ENCODE measurements at regions not wholly inside any gene's neighbourhood (a gene's known extent, or its start where the extent isn't known, plus 50 kb on each side); places are given as distances from the start of the nearest gene placed in this dataset.

GRCh38 chr14:53331247-53331646, 178.1 kb upstream of the DDHD1 start:
- no peak for DNase-seq

GRCh38 chr14:53330441-53330840, 177.3 kb upstream of the DDHD1 start:
- no peak for DNase-seq

- DNase-seq: no peak
Measured at GRCh38 chr14:53328841-53329240, 175.7 kb upstream of the DDHD1 start.

DNA sequence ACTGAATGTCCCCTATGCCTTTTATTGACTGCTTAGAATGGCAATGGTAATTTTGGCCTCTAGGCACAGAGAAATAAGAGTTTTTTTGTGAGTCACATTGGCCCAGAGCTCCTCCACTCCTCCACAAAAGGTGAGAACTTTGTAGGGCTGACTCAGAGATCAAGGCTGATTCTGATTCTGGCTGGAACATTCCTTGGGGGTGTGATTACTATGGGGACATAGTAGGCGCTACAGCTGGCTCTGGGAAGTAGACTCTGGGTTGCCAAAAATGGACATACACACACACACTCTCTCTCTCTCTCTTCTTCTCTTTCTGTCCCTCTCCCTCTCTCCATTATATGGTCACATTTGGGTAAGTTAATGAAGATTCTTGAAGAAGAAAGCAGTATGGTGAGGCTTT, 174.6 kb upstream of the DDHD1 start:
- no peak for DNase-seq

- no peak for DNase-seq
Measured at GRCh38 chr14:53325176-53325806, 172.2 kb upstream of the DDHD1 start.

DNA sequence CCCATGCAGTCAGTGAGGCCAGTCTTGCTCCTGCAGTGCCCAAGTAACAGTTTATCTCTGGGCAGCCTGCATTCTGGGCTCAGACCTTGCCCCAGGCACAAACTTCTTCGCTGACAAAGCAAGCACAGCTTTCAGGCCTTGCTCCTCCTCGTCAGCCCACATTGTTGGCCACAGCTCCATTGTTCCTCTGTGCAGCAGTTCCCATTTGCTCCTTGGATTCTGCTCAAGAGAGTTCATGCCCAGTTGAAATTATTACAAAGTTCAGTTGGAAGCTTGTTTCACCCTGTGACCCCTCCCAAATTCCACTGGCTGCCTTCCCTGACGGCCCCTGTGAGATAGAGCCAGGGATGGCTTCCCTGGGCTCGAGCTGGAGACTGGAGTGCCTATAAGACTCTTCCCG, 163.4 kb upstream of the DDHD1 start:
- no peak for DNase-seq

DNA sequence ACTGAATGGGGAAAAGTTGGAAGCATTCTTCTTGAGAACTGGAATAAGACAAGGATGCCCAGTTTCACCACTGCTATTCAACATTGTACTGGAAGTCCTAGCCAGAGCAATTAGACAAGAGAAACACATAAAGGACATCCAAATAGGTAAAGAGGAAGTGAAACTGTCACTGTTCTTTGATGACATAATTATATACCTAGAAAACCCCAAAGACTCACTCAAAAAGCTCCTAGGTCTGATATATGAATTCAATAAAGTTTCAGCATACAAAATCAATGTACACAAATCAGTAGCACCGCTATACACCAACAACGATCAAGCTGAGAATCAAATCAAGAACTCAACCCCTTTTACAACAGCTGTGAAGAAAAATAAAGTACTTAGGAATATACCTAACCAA, 157.3 kb upstream of the DDHD1 start:
- DNase-seq: no peak

- no peak for DNase-seq
Measured at GRCh38 chr14:53306911-53307310, 153.8 kb upstream of the DDHD1 start.

DNA sequence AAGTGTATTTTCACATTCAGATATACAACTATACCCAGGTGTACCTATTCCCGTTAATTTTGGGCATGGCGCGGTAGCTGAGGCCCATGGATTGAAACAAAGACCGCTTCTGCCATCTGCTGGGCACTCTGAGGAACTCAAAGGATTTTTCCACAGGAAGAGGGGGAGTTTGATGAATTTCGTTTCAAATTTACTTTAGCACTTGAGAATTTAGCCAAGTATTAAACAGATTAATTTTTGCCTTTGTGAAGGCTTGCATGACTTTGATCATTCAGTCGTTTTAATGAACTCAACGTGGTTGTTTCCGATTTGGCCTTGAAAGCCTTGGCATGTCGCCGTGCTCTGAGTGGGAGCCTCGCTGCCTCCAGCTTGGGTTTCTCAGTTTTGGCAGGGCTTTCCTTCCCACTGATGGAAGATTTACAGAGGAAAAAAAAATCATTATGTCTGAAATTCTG, 153.2 kb upstream of the DDHD1 start:
- DNase-seq: peak; percentile 48

- no peak for DNase-seq
Measured at GRCh38 chr14:53304726-53305381, 151.7 kb upstream of the DDHD1 start.

GRCh38 chr14:53295985-53296582, 143.0 kb upstream of the DDHD1 start:
- DNase-seq: peak; percentile 45

- DNase-seq: no peak
Measured at GRCh38 chr14:53295372-53295771, 142.2 kb upstream of the DDHD1 start.

DNA sequence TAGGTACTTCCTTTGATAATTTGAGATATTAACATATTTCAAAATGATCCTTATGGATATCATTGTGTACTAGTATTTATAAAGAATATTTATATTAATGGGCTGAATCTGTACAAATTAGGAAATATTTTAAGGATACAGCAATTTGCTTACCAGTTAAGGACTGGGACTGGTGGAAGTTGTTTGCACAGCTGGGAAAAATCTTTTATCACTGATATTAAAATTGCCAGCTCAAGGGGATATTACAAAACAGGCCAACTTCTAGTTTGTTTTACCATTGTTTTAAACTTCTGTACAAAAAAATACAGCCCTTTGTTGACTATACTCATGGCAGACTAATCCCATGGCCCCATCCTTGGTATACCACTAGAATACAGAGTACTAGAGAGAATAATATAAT, 133.2 kb upstream of the DDHD1 start:
- no peak for DNase-seq

DNA sequence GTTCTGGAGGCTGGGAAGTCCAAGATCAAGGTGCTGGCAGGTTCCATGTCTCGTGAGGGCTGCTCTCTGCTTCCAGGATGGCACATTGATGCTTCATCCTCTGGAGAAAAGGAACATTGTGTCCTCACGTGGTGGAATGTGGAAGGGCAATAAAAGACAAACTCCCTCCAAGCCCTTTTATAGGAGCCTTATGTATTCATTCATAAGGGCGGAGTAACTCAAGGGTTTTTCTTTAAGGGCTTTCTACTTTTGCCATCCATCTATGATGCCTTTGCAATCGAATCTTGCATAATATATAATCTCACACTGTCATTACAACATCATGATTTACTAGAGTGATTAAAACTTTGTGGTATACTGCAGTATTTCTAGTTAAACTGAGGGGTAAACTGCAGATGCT, 132.7 kb upstream of the DDHD1 start:
- DNase-seq: no peak

DNA sequence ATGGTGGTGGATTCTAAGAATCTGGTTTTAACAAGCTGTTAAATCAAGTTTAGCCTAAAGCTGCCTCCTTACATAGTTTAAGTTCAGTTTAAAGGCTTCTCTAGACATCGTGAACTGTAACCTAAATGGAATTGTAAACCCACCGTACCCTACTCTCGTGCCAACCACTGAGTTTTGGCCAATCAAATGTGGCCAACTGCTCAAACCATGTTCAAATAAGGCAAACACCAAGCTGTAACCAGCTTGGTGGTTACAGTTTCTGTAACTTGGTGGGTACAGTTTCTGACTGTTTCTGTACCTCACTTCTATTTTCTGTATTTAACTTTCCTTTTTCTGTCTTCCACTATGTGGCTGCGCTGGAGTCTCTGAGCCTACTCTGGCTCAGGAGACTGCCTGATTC, 131.9 kb upstream of the DDHD1 start:
- DNase-seq: no peak

DNA sequence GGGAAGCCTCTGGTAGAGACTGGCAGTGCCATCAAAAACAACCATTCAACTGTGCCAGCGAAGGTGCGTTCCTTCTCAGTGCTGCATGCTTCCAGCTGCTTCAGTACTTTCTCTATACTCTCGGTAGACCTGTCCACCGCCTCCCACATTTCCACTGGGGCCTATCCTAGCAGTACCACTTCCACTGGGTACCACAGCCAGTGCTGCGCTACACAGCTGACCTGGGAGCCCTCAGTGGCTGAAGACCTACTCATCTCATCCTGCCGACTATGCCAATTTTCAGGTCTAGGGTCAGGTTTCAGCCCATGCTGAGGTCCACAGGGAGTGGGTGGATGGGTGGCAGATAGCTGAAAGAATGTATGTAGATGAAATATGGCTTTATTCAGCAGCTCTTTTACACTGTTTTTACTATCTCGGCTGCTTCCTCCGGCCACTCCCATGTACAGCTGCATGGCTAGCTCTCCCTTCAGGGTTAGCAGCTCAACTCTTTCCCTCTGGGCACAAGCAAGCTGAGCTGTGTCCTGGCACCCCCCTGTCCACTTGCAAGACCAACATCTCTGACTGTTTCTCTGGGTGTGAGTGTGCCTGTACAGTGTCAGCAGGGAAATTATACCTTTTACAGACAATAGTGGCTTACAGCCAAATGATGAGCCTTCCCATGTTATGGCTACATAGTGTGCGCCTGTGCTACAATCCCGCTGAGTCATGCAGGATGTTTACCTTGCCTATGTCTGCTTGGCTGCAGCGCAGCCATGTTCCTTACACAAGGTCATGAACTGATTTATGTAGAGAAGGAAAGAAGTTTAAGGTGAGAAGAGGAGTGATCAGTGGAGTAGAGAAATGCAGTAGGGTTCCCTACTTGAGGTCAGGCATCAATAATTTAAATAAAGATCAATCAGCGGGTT, 125.7 kb upstream of the DDHD1 start:
- no peak for DNase-seq

- no peak for DNase-seq
Measured at GRCh38 chr14:53273671-53274072, 120.5 kb upstream of the DDHD1 start.

DNA sequence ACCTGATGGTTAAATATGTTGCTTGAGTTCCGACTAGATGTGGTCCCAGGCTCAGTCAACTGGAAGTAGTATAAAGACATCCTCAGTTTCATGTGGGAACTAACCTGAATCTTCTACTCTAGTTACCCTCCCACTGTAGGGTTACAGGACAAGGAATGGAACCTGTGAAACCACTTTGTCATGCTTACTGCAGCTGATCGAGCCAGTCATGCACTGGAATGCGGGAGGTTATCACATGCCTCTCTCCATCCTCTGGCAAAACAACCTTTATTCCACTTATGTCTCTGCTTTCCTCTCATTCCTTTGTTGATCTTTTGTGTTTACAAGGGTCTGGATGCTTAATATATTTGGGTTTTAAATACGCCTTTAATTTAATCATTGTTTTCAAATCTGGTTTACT, 111.9 kb upstream of the DDHD1 start:
- DNase-seq: no peak

DNA sequence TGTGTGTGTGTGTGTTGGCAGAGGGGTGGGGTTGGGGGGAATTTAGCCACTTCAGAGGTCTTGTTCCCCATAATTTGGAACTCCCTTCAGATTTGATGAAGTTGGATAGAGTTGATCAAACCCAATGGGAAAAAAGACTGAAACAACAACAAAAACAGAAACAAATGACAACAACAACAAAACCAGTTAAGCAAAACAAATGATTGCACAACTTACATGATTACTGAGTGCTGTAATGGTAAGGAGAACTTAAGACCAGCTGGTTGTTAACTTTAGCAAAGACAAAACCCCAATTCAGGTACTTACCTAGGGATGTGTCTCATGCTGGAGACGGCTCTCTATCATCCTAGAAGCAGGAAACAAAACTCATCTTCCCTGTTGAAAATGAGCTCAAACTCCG, 107.8 kb upstream of the DDHD1 start:
- no peak for DNase-seq

- DNase-seq: no peak
Measured at GRCh38 chr14:53260286-53260685, 107.2 kb upstream of the DDHD1 start.

- no peak for DNase-seq
Measured at GRCh38 chr14:53252141-53252540, 99.0 kb upstream of the DDHD1 start.

GRCh38 chr14:53249059-53249458, 95.9 kb upstream of the DDHD1 start:
- DNase-seq: no peak

GRCh38 chr14:53247596-53248370, 94.7 kb upstream of the DDHD1 start:
- no peak for DNase-seq
